ENCODE measurements at regions not wholly inside any gene's neighbourhood (a gene's known extent, or its start where the extent isn't known, plus 50 kb on each side); places are given as distances from the start of the nearest gene placed in this dataset.

- TF ChIP-seq RBM14 (IDR thresholded peaks at IDR 0.05; ENCODE audit: borderline replicate concordance, insufficient read depth, low read depth, low read length) (no peak), ZHX1 (conservative IDR thresholded peaks at IDR 0.05; ENCODE audit: low read length) (no peak), ZNF347 (CRISPR knock-in tag; IDR thresholded peaks at IDR 0.05; ENCODE audit: low read depth) (no peak), MTF1 (CRISPR knock-in tag; IDR thresholded peaks at IDR 0.05; ENCODE audit: borderline replicate concordance) (no peak), SMARCA5 (IDR thresholded peaks at IDR 0.05) (no peak), L3MBTL2 (IDR thresholded peaks at IDR 0.05) (no peak), DMBX1 (CRISPR knock-in tag; IDR thresholded peaks at IDR 0.05; ENCODE audit: borderline replicate concordance) (no peak), ZBTB11 (CRISPR knock-in tag; IDR thresholded peaks at IDR 0.05) (no peak), MAFG (tag; conservative IDR thresholded peaks at IDR 0.05) (peak; percentile 73), SRF (CRISPR knock-in tag; IDR thresholded peaks at IDR 0.05) (no peak), MAFF (IDR thresholded peaks at IDR 0.05; ENCODE audit: low read length) (peak; percentile 83), RERE (CRISPR knock-in tag; IDR thresholded peaks at IDR 0.05; ENCODE audit: borderline replicate concordance) (no peak), MAFK (IDR thresholded peaks at IDR 0.05; ENCODE audit: low read length) (peak; percentile 83), KDM5B (IDR thresholded peaks at IDR 0.05; ENCODE audit: insufficient replicate concordance, low read depth, low read length) (no peak)
Observed at GRCh38 chr6:146489468-146490151, 54.0 kb upstream of the RAB32 start (continued).
